Left kidney (tissue), 1 donor: ENCODE measurements at regions not wholly inside any gene's neighbourhood (a gene's known extent, or its start where the extent isn't known, plus 50 kb on each side); places are given as distances from the start of the nearest gene placed in this dataset.

ENCODE experiments used
- DNase-seq: peaks from one replicate; pipeline ENCODE4 v3.0.0-alpha.2; 2013

DNA sequence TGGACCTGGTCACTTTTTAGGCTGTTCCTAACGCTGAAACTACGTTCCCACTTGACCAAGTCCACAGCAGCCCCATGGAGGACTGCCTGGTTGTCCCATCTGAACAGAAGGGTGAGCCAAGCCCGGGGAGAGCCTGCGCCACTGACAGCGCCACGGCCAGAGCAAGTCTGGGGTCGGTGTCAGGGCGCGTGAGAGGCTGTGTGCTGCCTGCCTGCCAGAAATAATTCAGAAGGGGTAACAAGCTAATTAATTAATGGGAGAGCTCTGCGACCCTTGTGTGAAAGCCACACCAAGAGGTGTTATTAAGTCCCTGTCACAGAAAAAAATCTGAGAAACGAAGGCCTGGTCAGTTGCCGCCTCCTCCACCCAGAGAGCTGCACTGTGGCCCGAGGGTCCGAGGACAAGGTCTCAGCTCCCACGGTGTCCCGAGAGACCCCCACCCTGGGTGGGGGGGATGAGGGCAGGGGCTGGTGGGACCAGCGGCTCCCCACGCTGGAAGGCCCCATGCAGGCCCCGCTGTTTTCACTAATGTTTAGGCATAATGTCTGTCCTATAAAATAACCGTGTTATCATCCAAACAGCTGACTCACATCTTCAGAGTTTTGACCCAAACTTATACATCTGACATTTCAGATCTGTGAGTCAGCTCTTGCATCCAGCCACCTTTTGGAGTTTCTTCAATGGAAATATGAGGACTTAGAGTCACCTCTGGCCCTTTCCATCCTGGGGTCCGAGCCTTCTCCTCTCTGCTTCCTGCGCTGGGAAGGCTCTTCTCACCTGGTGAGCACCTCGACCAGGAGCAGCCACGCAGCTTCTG lies 58.5 kb downstream of the DLL1 start:
- no peak for DNase-seq

GRCh38 chr6:170231293-170232185 lies 59.3 kb downstream of the DLL1 start:
- no peak for DNase-seq

GRCh38 chr6:170230520-170231292 lies 60.2 kb downstream of the DLL1 start:
- no peak for DNase-seq

GRCh38 chr6:170229851-170230519 lies 60.9 kb downstream of the DLL1 start:
- DNase-seq: no peak

DNA sequence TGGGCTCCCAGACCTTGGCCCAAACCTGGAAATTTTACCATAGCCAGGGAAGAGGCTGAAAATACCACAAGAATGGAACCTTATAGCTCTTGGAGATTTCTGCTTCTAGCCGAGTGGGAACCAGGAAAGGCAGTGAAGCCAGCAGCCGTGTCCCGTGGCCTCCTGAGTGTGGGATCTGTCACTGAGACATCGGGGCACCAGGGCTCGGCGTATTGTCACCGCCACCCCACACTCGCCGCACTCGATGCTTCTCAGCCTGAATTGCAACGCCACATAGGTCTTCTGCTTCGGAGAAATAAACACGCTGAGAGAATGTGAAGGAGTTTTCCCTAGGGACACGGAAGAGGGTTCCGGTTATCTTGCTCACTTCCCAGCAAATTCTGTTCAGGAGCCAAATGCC lies 61.5 kb downstream of the DLL1 start:
- DNase-seq: no peak

- DNase-seq: no peak
Observed at GRCh38 chr6:170228946-170229310, 62.0 kb downstream of the DLL1 start.

DNA sequence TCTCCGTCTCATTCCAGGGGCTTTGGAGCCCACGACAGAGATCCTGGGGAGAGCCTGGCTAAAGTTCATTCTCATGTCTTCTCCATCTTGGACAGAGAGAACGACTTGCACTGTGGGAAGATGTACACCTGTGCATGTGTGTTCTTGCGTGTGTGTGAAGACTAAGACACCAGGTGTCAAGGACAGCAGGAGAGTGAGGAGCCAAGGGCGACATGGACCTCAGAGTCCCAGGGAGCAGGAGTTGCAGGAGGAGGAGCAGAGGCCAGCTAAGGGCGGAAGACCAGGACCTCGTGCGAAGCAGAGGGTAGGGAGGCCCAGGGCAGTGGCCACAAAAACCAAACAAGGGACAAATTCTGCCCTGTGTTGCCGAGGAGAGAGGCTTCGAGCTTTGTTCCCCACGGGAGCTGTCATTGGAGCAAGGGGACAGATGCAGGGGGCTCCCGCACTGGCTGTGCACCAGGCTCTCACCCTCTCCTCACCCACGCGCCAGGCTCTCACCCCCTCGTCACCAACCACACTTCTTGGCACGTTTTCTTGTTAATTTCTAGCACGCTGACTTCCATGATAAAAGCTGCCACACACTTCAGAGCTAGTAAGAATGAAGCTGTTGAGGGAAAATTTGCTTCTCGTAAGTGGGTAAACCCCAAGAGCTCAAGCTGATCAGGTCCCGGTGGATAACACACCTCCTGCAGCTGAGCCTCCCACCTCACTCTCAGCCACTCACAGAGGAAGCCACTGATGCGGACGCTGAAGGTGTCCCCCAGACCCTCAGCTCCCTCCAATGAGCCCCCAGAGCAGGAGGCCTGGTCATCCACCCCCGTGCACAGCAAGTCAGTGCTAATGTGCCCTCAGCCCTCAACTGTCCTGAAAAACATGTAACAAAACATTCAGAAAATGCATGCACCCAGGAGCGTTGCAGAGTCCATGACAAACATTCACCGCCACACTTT lies 62.6 kb downstream of the DLL1 start:
- DNase-seq: no peak

GRCh38 chr6:170227521-170227983 lies 63.3 kb downstream of the DLL1 start:
- DNase-seq: no peak

DNA sequence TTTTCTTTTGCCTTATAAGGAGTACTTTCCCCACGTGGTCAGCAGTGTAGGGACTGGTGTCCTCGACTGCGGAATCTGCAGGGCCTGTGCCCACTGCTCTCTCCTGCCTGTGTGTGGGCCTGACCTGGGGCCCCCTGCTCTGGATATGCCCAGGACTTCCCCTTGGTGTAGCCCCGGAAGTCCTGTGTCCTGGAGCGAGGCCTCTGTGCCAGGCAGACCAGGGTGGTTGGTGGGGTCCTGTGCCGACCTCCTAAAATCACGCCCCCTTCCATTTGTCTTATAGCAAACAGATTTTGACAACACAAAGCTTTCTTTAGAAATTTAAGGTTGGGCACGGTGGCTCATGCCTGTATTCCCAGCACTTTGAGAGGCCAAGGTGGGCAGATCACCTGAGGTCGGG lies 64.2 kb downstream of the DLL1 start:
- DNase-seq: no peak

GRCh38 chr6:170225852-170226417 lies 64.9 kb downstream of the DLL1 start:
- no peak for DNase-seq

- no peak for DNase-seq
Observed at GRCh38 chr6:170224694-170225660, 65.9 kb downstream of the DLL1 start.

GRCh38 chr6:170223718-170224693 lies 66.9 kb downstream of the DLL1 start:
- no peak for DNase-seq

GRCh38 chr6:170222498-170223471 lies 68.1 kb downstream of the DLL1 start:
- no peak for DNase-seq

DNA sequence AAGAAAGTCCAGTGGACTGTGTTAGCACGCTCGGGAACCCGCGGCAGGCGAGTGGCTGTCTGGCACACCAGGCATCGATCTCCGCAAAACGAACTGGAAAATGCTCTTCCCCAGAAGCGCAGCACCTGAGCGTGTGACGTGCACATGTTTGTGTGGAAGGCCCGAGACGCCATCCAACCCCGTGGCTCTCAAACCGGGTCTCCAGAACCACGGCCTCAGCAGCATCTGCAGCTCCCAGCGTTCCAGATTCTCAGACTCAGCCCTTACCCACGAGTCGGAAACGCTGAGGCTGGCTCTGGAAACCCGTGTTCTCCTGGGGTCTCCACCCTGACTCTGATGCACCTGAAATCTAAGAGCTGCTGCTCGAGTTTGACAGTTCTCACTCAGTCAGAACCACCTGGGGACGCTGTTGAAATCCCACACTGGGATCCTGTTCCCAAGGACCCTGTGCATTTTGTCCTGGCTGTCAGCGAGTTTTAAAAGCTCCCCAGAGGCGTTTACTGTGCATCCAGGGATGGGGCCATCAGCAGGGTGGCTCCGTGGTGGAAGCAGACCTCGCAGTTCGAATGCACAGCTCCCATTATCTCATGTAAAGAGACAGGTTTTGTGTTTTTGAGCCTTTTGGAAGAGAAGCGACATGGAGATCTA lies 69.0 kb downstream of the DLL1 start:
- no peak for DNase-seq

- DNase-seq: no peak
Observed at GRCh38 chr6:170221052-170221752, 69.7 kb downstream of the DLL1 start.
